Cardiac fibroblast (primary cell): ENCODE measurements at regions not wholly inside any gene's neighbourhood (a gene's known extent, or its start where the extent isn't known, plus 50 kb on each side); places are given as distances from the start of the nearest gene placed in this dataset.
A peak's percentile ranks its signal among the peaks of the same experiment; 100 is the strongest.
"Not testable (repeated sequence)": the region's sequence is repeated elsewhere in the genome, so short reads cannot be mapped to it uniquely, and the experiment has no call there.

Source experiments
- DNase-seq, 2 donors: peaks; one replicate each; pipeline versions ENCODE4 v3.0.0 to v3.0.0-alpha.2; 2010; ENCODE audit warnings: low read depth in 2 of 2
- H3K4me3 ChIP-seq, 2 donors: replicated peaks in 1 of 2; 1 replicate in 1 of 2; 2 replicates in 1 of 2; pipeline ENCODE4 v1.5.1; 2011; ENCODE audit warnings: low read depth in 2 of 2, low read length in 2 of 2, mild to moderate bottlenecking in 2 of 2, moderate library complexity in 1 of 2
- TF ChIP-seq, protein P1 (sequence below): IDR thresholded peaks from one replicate; pipeline ENCODE4 v1.5.1; 2011; ENCODE audit warnings: low read depth, mild to moderate bottlenecking, low read length, inconsistent platforms

GRCh38 chr7:106346167-106346677 lies 61.4 kb upstream of the NAMPT start:
- H3K4me3 ChIP-seq: no peak overlapping the region
- no peak for DNase-seq
- TF ChIP-seq, protein P1, sequence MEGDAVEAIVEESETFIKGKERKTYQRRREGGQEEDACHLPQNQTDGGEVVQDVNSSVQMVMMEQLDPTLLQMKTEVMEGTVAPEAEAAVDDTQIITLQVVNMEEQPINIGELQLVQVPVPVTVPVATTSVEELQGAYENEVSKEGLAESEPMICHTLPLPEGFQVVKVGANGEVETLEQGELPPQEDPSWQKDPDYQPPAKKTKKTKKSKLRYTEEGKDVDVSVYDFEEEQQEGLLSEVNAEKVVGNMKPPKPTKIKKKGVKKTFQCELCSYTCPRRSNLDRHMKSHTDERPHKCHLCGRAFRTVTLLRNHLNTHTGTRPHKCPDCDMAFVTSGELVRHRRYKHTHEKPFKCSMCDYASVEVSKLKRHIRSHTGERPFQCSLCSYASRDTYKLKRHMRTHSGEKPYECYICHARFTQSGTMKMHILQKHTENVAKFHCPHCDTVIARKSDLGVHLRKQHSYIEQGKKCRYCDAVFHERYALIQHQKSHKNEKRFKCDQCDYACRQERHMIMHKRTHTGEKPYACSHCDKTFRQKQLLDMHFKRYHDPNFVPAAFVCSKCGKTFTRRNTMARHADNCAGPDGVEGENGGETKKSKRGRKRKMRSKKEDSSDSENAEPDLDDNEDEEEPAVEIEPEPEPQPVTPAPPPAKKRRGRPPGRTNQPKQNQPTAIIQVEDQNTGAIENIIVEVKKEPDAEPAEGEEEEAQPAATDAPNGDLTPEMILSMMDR: no peak

GRCh38 chr7:106345421-106346166 lies 60.8 kb upstream of the NAMPT start:
- H3K4me3 ChIP-seq: no peak overlapping the region
- peak; percentile 64 to 85 for DNase-seq
- TF ChIP-seq, protein P1: no peak

GRCh38 chr7:106344861-106345260 lies 60.1 kb upstream of the NAMPT start:
- TF ChIP-seq, protein P1: no peak
- DNase-seq: peak in 1 of 2 donors; percentile 80
- H3K4me3 ChIP-seq: no peak overlapping the region

DNA sequence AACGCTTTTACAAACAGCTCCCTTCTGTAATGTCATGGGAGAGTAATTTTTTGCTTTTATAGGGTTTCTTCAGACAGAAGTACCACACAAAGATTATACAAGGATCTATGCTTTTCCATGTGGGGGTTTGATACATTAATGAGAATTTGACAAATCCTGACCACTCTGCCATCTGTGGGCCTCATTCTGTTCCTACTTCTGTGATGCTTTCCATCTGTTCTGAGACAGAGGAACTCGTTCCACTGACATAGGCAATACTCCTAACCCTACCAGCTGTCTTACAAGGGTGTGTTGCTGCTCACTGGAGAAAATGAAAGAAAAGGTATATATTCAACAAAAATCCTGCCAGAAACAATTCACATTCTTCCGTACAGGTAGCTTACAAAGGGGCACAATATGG lies 59.4 kb upstream of the NAMPT start:
- DNase-seq: no peak
- H3K4me3 ChIP-seq: no peak overlapping the region
- TF ChIP-seq, protein P1: no peak

DNA sequence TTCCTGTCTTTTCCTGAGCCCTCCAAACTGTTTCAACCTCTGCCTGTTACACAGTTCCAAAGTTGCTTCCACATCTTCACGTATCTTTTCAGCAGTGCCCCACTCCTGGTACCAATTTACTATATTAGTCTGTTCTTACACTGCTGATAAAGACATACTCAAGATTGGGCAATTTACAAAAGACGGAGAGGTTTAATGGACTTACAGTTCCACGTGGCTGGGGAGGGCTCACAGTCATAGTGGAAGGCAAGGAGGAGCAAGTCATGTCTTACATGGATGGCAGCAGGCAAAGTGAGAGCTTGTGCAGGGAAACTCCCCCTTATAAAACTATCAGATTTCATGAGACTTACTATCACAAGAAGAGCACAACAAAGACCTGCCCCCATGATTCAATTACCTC lies 57.3 kb upstream of the NAMPT start:
- DNase-seq, H3K4me3 ChIP-seq: not testable (repeated sequence)

GRCh38 chr7:106340247-106340596 lies 55.4 kb upstream of the NAMPT start:
- H3K4me3 ChIP-seq, DNase-seq: not testable (repeated sequence)

DNA sequence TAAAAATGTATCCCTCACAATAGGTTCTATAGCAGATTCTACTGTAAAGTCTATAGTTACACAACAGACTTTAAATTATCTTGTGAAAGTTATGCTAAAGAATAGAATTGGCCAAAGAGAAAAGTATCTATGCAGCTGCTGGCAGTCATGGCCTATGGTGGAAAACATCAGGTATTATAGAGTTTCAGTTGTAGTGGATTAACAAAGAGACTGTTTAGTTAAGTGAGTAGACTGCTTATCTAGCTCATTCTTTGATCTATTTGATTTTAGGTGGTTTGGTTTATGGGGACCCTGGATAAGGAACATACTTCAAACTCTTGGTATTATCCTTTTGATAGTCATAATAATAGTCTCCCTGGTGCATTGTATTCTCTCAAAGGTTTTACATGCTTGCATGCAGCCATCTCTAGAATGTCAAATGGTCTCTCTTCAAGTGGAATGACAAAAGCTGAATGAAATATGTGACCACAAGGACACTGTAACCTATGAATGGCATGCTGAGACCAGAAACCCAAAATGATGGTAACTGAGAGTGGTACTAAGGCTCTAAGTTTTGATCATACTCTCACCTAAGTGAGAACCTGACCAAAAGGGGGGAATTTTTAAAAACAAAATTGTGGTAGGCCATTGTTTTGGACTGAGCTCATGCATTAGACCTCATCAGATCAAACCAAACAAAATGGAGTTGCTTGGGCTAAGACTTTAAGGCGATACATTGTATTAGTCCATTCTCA lies 54.9 kb upstream of the NAMPT start:
- no peak overlapping the region for H3K4me3 ChIP-seq
- no peak for DNase-seq
- TF ChIP-seq, protein P1: no peak
